ENCODE measurements at regions not wholly inside any gene's neighbourhood (a gene's known extent, or its start where the extent isn't known, plus 50 kb on each side); places are given as distances from the start of the nearest gene placed in this dataset.

GRCh38 chr13:32852526-32852925 is 163.7 kb upstream of the KL start:
- H3K79me2 ChIP-seq (ENCODE audit: insufficient read depth, low read length) = no peaks in the 10 kb centered on the region
- no peak for ATAC-seq
- DNase-seq (ENCODE audit: low read depth, low spot score) = no peak
- H2AFZ ChIP-seq (ENCODE audit: low read depth, low read length, poor library complexity, severe bottlenecking) = no peak overlapping the region
- no peak overlapping the region for H3K27ac ChIP-seq (ENCODE audit: low read depth, low read length)
- intact Hi-C loops (cut with micrococcal nuclease) = no loop called here
- POLR2A ChIA-PET = no interaction called here
- H3K9me3 ChIP-seq (ENCODE audit: control insufficient read depth in 1 of 2, insufficient read depth in 1 of 2, low read depth in 1 of 2, low read length in 2 of 2) = no peaks in the 10 kb centered on the region
- CTCF ChIA-PET = no interaction called here
- H3K4me2 ChIP-seq (ENCODE audit: low read length) = no peak overlapping the region
- H3K4me3 ChIP-seq (replicated peaks in 1 of 2; ENCODE audit: low read depth in 1 of 2, low read length in 2 of 2) = no peak overlapping the region
- no peaks in the 10 kb centered on the region for H4K20me1 ChIP-seq (ENCODE audit: insufficient read depth)
- RAD21 ChIA-PET (ENCODE audit: low non-redundant PET in 1 of 2, low total read pairs in 2 of 2, uncharacterized antibody in 2 of 2, unreplicated experiment in 2 of 2) = no interaction called here
- H3K36me3 ChIP-seq (ENCODE audit: control insufficient read depth in 1 of 2, insufficient read depth in 2 of 2, low read length in 2 of 2) = no peaks in the 10 kb centered on the region
- H3K9ac ChIP-seq (ENCODE audit: low read length) = no peak overlapping the region
- no peaks in the 10 kb centered on the region for H3K27me3 ChIP-seq (ENCODE audit: insufficient read depth, low read length)
- no peaks in the 10 kb centered on the region for H3K9me2 ChIP-seq (ENCODE audit: insufficient read depth)
- TF ChIP-seq SIN3A (IDR thresholded peaks at IDR 0.05; ENCODE audit: low read depth) = no peak
- no peak for TF ChIP-seq ZBTB33 (IDR thresholded peaks at IDR 0.05; ENCODE audit: extremely low read depth, insufficient replicate concordance, low read length)
- no peak for TF ChIP-seq SP1 (IDR thresholded peaks at IDR 0.05; ENCODE audit: low read depth)
- no peak for TF ChIP-seq CEBPB (IDR thresholded peaks at IDR 0.05; ENCODE audit: low read depth)
- no peak for TF ChIP-seq SRF (IDR thresholded peaks at IDR 0.05; ENCODE audit: low read depth)
- TF ChIP-seq TCF7L2 (IDR thresholded peaks at IDR 0.05; ENCODE audit: borderline replicate concordance, extremely low read depth, insufficient read depth, insufficient read length) = no peak
- TF ChIP-seq EZH2 (IDR thresholded peaks at IDR 0.05) = no peak
- no peak for TF ChIP-seq ATF3 (IDR thresholded peaks at IDR 0.05)
- no peak for TF ChIP-seq CBX3 (IDR thresholded peaks at IDR 0.05; ENCODE audit: low read depth)
- TF ChIP-seq FOSL1 (IDR thresholded peaks at IDR 0.05; ENCODE audit: low read depth) = no peak
- no peaks in the 10 kb centered on the region for H3K4me1 ChIP-seq (ENCODE audit: control insufficient read depth in 1 of 2, insufficient read depth in 2 of 2, low read length in 2 of 2)
- BruUV-seq (replicated peaks) = no TSS peak

Data from HCT116 (cell line).